Activated T-helper 1 cell treated with Interleukin-2 at 50 U/mL for 16 hours (primary cell): ENCODE measurements at regions not wholly inside any gene's neighbourhood (a gene's known extent, or its start where the extent isn't known, plus 50 kb on each side); places are given as distances from the start of the nearest gene placed in this dataset.

Source experiments
- DNase-seq: peaks from one replicate; pipeline ENCODE4 v3.0.0-alpha.2; 2020; ENCODE audit warnings: low read depth

DNA sequence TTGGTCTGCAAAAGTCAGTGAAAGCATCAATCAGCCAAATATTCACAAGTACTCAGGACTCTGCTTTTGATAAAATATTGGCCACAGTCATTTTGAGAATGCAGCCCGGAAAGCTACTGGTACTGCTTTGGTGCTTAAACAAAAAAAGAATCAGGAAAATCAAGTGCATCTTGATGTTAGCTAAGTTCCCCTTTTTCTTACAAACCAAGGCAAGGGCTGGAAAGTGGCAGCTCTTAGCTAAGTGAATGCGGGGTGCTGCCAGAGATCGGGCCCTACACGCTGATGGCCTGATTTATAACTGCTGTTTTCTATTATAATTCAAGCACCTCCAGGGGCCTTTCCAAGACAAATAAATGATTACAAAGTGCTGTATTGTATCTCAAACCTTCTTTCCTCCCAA, 136.8 kb upstream of the MGMT start:
- no peak for DNase-seq

DNA sequence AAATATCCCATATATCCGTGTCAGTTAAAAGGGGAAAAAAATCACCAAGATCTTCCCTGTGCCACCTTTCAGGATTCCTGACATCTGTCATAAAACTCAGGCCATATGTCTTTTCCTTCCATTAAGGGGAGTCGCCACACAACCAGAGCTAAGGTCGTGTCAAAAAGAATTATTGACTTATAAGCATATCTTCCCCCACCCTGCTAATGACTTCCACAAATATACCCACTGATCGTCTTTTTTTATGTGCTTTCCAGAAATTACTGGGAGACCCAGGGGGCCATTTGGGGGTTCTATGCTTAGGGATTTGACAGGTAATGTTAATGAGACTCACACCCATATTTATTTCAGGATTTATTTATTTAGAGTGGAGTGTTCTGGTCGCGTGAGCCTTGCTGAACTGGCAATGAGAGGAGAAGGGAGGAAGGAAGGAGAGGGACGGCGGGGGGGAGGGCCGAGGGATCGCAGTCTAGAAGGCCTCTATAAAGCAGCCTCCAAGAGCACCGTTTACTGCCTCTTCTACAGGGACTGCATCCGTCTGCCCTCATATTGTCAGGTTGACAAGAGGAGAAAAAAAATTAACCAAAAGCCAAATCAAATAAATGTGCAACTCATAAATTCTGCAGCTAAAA, 135.7 kb upstream of the MGMT start:
- no peak for DNase-seq

DNA sequence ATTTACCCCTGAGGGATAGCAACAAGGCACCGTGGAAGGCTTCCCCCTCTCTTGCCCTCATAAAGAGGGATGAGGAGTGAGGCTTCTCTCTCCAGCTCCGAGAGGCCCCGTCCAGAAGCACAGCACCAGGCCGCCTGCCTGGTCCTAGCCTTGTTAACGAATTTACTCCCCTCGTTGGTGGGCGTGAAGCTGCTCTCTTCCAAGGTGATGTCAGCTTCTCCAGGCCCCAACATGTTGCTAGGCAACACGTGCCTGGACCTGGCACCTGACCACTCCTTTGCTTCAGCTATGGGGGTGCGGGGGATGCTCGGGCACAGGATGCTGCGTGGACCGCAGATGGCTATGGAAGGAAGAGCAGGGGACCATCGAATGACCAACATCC, 135.2 kb upstream of the MGMT start:
- DNase-seq, result no peak

DNA sequence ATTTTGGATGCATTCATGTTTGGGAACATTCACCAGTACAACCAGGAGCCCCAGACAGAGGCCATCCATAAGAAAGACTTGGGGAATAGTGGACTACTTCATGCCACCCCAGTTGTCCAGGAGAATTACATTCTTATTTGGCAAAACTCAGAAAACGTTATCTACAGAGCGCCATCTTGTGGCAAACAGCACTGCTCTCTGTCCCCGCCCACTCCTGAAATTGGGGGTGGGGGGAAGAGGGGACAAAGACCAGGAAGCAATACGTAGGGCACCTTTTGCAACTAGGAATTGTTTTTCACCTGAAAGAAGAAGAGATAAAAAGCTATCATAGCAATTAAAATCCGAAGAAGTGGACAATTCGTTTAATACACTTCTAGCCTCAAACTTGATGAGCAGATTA, 134.6 kb upstream of the MGMT start:
- no peak for DNase-seq

- no peak for DNase-seq
These were observed 133.3 kb upstream of the MGMT start for GRCh38 chr10:129333706-129334105.

DNA sequence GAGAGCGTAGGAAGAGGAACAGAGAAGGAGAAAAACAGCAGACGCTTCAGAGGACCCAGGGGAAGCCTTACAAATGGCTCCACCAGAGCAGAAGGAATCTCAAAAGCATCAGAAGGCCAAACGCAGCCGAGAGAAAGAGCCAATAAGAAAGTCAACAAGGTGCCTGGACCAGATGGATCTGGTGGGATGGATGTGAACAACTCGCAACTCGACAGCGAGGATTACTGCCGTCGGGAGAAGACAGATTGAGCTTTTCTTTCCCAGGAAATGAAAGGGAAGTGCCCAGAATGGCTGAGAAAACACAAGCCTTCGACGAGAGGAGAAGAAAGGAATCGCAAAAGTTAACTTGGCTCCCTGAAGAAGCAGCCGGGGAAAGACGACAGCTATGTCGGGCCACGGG, 132.8 kb upstream of the MGMT start:
- no peak for DNase-seq

DNA sequence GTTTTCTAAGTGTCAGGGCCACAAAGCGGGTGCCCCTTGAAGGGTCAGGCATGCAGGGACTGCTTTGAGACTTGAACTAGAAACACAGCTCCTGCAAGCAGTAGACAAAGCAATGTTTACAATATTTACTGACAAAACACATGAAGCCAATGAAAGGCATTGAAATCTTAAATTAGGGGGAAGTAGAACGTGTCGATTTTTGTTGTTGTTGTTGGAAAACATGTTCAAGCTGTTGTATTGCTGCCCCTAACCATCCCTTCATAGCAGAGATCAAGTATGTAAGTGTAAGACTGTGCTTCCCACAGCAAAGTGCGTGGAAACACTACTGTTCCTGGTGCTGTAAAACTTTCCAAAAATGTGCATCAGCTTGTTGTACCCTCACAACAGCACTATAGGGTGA, 131.6 kb upstream of the MGMT start:
- no peak for DNase-seq

DNA sequence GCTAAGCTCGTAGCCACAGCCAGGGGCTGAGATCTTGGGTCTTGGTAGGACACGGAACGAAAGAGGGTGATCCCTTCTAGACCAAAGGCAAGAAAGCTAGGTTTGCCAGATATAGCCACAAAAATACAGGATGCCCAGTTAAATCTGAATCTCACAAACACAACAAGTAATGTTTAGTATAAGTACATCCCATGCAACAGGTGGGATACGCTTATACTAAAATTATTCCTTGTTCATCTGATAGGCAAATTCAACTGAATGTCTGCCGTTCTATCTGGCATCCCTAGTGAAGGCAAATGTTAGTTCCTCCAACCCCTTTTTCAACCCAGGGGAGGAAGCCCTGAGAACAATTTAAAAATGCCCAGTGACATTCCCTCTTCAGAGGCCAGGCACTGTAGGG, 131.1 kb upstream of the MGMT start:
- DNase-seq, result no peak

DNA sequence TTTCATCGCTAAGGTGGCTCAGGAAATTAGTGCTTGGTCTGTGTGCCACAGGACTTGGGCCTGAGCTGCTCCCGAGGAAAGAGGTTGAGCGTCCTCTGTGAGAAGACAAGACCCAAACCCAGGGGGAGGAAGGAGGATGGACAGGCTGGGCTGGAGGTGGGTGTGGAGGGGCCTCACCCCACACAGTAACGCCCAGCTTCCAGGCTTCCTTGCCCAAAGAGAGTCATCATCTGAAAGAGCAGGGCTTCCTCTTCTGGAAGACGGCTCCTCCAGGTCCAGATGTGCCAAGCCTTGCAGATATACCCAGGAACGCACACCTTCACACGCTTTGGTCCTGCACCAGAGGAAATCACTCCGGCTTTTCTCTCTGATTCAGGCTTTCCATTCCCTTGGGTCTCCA, 127.8 kb upstream of the MGMT start:
- DNase-seq, result no peak

DNA sequence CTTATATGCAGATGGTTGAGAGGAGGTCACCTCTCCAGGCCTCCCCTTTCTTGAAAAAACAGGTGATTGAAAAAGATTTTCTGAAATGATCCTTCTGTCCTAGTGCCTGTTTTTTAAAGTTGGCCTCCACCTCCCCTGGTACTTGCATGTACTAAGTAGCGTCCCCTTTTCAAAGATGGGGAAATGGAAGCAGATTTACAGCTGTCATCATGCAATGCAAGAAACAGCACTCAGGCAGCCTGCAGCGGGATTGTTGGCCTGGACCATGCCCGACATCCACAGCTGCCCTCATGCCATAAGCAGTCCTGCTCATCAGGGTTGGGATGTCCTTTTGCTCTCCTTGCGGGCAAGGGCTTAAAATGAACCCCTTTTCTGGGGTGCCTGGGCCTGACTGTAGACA, 127.2 kb upstream of the MGMT start:
- no peak for DNase-seq

DNA sequence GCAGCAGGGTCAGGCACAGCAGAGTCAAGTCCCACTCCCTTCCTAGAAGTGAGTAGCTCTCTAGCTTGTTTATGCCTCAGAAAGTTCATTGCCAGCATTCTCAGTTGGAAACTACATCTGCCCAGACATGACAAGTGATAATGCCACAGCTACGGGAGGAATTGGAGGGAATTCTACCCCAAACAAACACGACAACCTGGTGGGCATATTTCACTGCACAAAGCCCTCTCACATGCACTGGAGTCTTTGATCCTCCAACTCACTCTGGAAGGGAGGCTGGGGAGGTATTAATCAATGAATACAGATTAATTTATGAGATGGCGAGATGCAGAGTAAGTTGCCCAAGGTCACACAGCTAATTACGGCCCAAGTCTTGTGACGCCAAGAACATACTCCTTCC, 126.0 kb upstream of the MGMT start:
- DNase-seq, result no peak

DNA sequence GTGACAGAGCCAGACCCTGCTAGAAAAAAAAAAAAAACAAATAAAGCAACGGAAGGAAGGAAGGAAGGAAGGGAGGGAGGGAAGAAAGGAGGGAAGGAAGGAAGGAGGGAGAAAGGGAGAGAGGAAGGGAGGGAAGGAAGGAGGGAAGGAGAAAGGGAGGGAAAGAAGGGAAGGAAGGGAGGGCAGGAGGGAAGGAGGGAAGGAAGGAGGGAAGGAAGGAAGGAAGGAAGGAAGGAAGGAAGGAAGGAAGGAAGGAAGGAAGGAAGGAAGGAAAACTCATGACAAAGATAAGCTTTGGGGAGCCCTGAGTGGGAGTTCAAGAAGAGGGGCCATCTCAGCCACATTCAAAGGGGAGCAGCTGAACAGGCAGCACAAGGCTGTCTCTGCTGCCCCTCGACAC, 124.7 kb upstream of the MGMT start:
- no peak for DNase-seq

DNA sequence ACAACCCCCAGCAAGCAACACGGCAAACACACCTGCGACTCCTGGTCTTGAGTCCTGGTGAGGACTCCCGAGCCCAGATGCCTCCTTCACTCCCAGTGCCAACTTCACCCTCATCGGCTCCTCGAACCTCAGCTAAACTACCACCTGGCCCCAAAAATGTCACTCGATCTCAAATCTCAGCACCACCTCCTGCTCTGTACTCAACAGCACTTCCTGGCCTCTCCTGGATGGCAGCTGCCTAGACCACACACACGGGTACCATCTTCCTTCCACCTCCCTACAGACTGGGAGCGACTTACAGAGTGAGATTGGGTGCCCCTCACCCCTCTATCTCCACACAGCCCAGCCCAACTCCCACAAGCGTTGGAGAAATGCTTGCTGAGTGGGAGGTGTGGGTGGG, 123.9 kb upstream of the MGMT start:
- DNase-seq, result no peak

GRCh38 chr10:129344103-129344502, 122.9 kb upstream of the MGMT start:
- DNase-seq, result no peak

DNA sequence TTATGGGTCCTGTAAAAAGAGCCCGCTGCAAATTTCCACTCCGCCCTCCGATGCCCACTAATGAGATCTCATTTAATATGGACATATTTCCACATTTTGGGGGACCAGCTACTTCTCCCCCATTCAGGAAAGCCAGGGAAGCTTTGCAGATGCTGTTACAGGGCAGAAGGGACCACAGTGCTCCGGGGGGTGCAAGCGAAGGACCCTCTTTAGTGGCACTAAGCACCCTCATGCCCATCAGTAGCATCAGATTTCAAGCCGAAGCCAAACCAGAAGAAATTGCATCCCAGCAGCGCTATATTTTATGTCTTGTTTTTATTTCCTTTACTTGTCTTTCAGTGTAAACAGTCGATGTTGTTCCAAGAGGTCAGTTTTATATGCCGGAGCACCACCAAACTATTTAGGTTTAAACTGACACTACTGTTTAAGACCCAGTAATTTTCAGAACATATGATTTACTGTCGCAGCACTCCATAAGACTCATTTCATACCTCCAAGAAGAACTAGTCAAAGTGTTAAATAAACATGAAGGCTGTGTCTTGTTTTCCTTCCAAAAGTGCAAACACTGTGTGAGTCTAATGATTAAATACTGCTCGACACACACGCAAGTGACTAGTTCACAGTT, 122.2 kb upstream of the MGMT start:
- no peak for DNase-seq

DNA sequence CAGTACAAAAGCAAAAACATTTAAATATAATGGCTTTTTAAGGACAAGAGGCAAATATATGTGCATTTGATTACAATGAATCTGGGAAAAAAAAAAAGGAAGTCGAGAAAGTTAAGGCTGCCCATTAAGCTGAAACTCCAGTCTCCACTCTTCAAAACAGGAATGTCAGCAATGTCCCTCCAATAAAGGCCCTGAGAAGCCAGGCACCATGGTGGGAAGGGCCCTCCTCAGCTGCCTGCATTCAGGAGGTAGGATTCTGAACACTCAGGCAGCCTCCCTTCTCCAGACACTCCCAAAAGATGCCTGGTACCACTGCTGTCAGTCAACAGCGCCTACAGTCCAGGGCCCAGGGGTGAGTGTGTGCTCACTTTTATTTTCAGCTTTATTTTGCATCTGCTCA, 121.3 kb upstream of the MGMT start:
- no peak for DNase-seq

GRCh38 chr10:129350690-129351089, 116.4 kb upstream of the MGMT start:
- DNase-seq, result no peak

- DNase-seq, result no peak
These were observed 113.9 kb upstream of the MGMT start for GRCh38 chr10:129353101-129353500.

GRCh38 chr10:129360046-129360445, 107.0 kb upstream of the MGMT start:
- DNase-seq, result no peak

DNA sequence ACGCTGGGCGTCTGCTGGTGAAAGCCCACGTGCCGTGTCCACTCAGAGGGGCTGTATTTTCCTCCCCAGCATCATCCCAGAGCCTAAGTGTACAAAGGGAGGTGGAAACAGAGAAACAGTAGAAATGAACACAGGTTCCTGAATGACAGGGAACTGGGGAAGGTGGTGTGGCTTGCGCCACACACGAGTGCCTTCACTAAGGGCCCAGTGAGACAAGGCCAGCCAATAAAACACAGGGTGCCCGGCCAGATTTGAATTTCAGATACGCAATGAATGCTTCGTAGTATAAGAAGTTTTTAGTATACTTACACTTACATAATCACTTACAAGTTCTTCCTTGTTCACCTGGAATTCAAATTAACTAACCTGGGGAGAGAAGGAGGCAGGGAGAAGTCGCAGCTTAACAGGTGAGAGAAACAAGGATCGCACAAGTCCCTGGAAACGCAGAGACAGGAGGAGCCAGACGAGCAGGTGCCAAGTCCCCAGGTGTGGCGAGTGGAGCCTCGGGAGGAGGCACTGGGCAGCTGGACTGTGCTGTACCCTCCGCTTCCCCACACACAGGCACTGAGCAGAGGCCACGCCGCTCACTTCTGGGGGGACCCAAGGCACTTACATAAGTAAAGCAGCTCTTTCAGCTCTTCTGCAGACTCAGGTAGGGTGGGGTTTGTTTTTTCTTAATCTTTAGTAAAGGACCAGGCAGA, 105.2 kb upstream of the MGMT start:
- no peak for DNase-seq

GRCh38 chr10:129364949-129365348, 102.1 kb upstream of the MGMT start:
- DNase-seq, result no peak

DNA sequence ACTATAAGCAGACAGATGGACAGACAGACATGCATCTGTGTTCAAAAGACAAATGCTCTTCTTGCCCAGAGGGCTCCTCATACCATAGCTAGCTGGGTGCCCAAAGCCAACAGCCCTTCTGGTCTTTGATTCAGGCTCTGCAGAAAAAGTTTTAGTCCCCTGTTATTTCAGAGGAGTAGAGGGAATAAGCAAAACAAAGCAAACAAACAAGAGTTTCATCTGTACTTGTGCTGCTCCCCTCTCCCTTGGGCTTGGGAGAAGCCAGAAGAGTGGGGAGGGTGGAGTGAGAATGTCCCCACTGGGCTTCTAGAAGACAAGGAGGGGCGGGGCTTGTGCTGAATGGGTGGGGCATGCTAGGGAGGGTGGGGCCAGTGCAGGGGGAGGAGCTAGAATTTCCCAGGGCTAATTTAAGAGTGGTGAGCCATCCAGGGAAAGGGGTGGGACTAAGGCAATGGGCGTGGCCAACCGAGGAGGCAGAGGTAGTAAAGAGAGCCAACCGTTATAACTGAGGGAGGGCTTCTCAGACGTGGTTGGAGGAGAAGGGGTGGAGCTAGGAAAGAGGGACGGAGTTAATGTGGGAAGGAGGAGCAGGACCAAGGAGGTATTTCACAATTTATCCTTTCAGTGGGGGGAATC, 101.2 kb upstream of the MGMT start:
- no peak for DNase-seq

- DNase-seq, result no peak
These were observed 100.6 kb upstream of the MGMT start for GRCh38 chr10:129366450-129366849.
